AG09309 (cell line): ENCODE measurements at regions not wholly inside any gene's neighbourhood (a gene's known extent, or its start where the extent isn't known, plus 50 kb on each side); places are given as distances from the start of the nearest gene placed in this dataset.

Experiments used
- DNase-seq: peaks from one replicate; pipeline ENCODE4 v3.0.0-alpha.2; 2010; ENCODE audit warnings: low read depth
- H3K4me3 ChIP-seq: 2 replicates; pipeline ENCODE4 v1.5.1; 2011; ENCODE audit warnings: mild to moderate bottlenecking, low read depth, low read length, moderate library complexity; ENCODE audit not compliant: control insufficient read depth
- CTCF ChIP-seq: IDR thresholded peaks from 2 replicates; pipeline ENCODE4 v1.5.1; 2011; ENCODE audit warnings: mild to moderate bottlenecking, low read depth, low read length, inconsistent platforms; ENCODE audit not compliant: insufficient read depth, control insufficient read depth; ENCODE audit errors: missing control alignments

GRCh38 chr15:35691173-35691761 is 145.3 kb upstream of the DPH6 start:
- no peak overlapping the region for H3K4me3 ChIP-seq
- no peak for TF ChIP-seq CTCF
- DNase-seq = no peak

GRCh38 chr15:35691891-35692867 is 146.2 kb upstream of the DPH6 start:
- H3K4me3 ChIP-seq = no peak overlapping the region
- no peak for DNase-seq
- TF ChIP-seq CTCF = no peak

GRCh38 chr15:35693286-35693685 is 147.3 kb upstream of the DPH6 start:
- no peak overlapping the region for H3K4me3 ChIP-seq
- no peak for DNase-seq
- no peak for TF ChIP-seq CTCF

GRCh38 chr15:35693886-35694285 is 147.9 kb upstream of the DPH6 start:
- TF ChIP-seq CTCF = no peak
- no peak overlapping the region for H3K4me3 ChIP-seq
- DNase-seq = no peak

- DNase-seq = no peak
- no peak for TF ChIP-seq CTCF
- no peak overlapping the region for H3K4me3 ChIP-seq
Measured at GRCh38 chr15:35695003-35695402, 149.0 kb upstream of the DPH6 start.

GRCh38 chr15:35696767-35697231 is 150.8 kb upstream of the DPH6 start:
- TF ChIP-seq CTCF = no peak
- no peak for DNase-seq
- H3K4me3 ChIP-seq = no peak overlapping the region
